Panc1 (cell line): ENCODE measurements at regions not wholly inside any gene's neighbourhood (a gene's known extent, or its start where the extent isn't known, plus 50 kb on each side); places are given as distances from the start of the nearest gene placed in this dataset.

Experiments used
- ATAC-seq: fragments of 200-7000 bp; cut with Tn5 transposase; 2 replicates; pipeline ENCODE4 v1.9.1; 2020; ENCODE audit warnings: mild to moderate bottlenecking, moderate library complexity
- BruUV-seq: library from RNA; stranded (reverse); fragments of 400-500 nt; replicated peaks from 2 replicates; lab custom pipeline; 2021; lab: Mats Ljungman, UMichigan
- CTCF ChIA-PET: fragments of 300-600 bp; sonication (Branson Sonifier 250); formaldehyde crosslinking; loops from one replicate; lab custom pipeline; 2022; ENCODE audit warnings: antibody characterized with exemption; lab: Charles Lee
- POLR2A ChIA-PET: fragments of 300-600 bp; sonication (Branson Sonifier 250); formaldehyde crosslinking; loops from one replicate; lab custom pipeline; 2022; ENCODE audit warnings: antibody characterized with exemption; lab: Charles Lee
- DNase-seq: peaks from one replicate; pipeline ENCODE4 v3.0.0-alpha.2; 2010; ENCODE audit warnings: low read depth, low spot score
- H3K27ac ChIP-seq: 2 replicates; pipeline ENCODE4 v1.5.1; 2011; ENCODE audit warnings: mild to moderate bottlenecking, low read length, inconsistent platforms
- H3K27me3 ChIP-seq: fragments of 200-500 bp; sonication (Bioruptor generic); 2 replicates; pipeline ENCODE4 v1.6.0; 2014; ENCODE audit warnings: low read length, inconsistent platforms; ENCODE audit not compliant: control insufficient read depth, insufficient read depth
- H3K36me3 ChIP-seq: fragments of 200-500 bp; sonication (Bioruptor generic); 2 replicates; pipeline ENCODE4 v1.5.1; 2014; ENCODE audit warnings: inconsistent platforms, mild to moderate bottlenecking, low read length, moderate library complexity; ENCODE audit not compliant: control insufficient read depth, insufficient read depth
- H3K4me1 ChIP-seq: 2 replicates; pipeline ENCODE4 v1.5.1; 2011; ENCODE audit warnings: inconsistent platforms, mild to moderate bottlenecking, low read length, moderate library complexity; ENCODE audit not compliant: control insufficient read depth, insufficient read depth
- H3K4me3 ChIP-seq, 2 experiments: 2 replicates each; pipeline ENCODE4 v1.5.1; 2011 to 2012; ENCODE audit warnings: low read depth in 2 of 2, low read length in 2 of 2, mild to moderate bottlenecking in 2 of 2, inconsistent platforms in 1 of 2, moderate library complexity in 1 of 2
- H3K9me3 ChIP-seq: fragments of 200-500 bp; sonication (Bioruptor generic); 2 replicates; pipeline ENCODE4 v1.5.1; 2014; ENCODE audit warnings: low read depth, mild to moderate bottlenecking, inconsistent platforms, low read length, moderate library complexity; ENCODE audit not compliant: control insufficient read depth, insufficient read depth
- POLR2AphosphoS5 ChIP-seq: IDR thresholded peaks from 2 replicates; pipeline ENCODE4 v1.6.1; 2012; ENCODE audit warnings: mild to moderate bottlenecking, low read depth, low read length, moderate library complexity
- SIN3A ChIP-seq: IDR thresholded peaks from 2 replicates; pipeline ENCODE4 v1.6.1; 2012; ENCODE audit warnings: low read depth, mild to moderate bottlenecking, low read length, moderate library complexity, borderline replicate concordance; ENCODE audit not compliant: insufficient read depth
- TCF7L2 ChIP-seq: IDR thresholded peaks from 2 replicates; pipeline ENCODE4 v1.6.1; 2011; ENCODE audit warnings: mild to moderate bottlenecking, low read depth, low read length, inconsistent platforms
- in situ Hi-C: cut with HindIII; loops from 2 replicates; pipeline ENCODE4 v1.10.0; 2016; ENCODE audit warnings: low sequenced_read_pairs, low pct_unique_long_range_greater_than_20kb
- intact Hi-C: fragments of 100-400 bp; cut with micrococcal nuclease; formaldehyde crosslinking; loops from one replicate; pipeline ENCODE4 v1.10.0; 2022; ENCODE audit not compliant: unreplicated experiment
- TF ChIP-seq, protein P1 (sequence below): fragments of 450-650 bp; IDR thresholded peaks from 2 replicates; pipeline ENCODE4 v1.5.1; 2017; ENCODE audit warnings: mild to moderate bottlenecking
- TF ChIP-seq, protein P2 (sequence below), 2 experiments: IDR thresholded peaks; 2 replicates each; pipeline ENCODE4 v1.6.1; 2011 to 2012; ENCODE audit warnings: low read depth in 2 of 2, control low read depth in 1 of 2, low read length in 1 of 2, mild to moderate bottlenecking in 1 of 2, moderate library complexity in 1 of 2; ENCODE audit not compliant: insufficient read depth in 1 of 2

- no peaks in the 10 kb centered on the region for H3K27me3 ChIP-seq
- DNase-seq, result no peak
- in situ Hi-C loops (no loop called here), intact Hi-C loops (no loop called here)
- no peak overlapping the region for H3K4me3 ChIP-seq
- BruUV-seq, result no TSS peak
- H3K27ac ChIP-seq, result no peak overlapping the region
- H3K9me3 ChIP-seq, result no peaks in the 10 kb centered on the region
- no peaks in the 10 kb centered on the region for H3K36me3 ChIP-seq
- no peaks in the 10 kb centered on the region for H3K4me1 ChIP-seq
- ChIA-PET POLR2A (no interaction called here), CTCF (no interaction called here)
- no peak for TF ChIP-seq TCF7L2
- no peak for TF ChIP-seq POLR2AphosphoS5
- no peak for TF ChIP-seq SIN3A
- TF ChIP-seq, protein P1, sequence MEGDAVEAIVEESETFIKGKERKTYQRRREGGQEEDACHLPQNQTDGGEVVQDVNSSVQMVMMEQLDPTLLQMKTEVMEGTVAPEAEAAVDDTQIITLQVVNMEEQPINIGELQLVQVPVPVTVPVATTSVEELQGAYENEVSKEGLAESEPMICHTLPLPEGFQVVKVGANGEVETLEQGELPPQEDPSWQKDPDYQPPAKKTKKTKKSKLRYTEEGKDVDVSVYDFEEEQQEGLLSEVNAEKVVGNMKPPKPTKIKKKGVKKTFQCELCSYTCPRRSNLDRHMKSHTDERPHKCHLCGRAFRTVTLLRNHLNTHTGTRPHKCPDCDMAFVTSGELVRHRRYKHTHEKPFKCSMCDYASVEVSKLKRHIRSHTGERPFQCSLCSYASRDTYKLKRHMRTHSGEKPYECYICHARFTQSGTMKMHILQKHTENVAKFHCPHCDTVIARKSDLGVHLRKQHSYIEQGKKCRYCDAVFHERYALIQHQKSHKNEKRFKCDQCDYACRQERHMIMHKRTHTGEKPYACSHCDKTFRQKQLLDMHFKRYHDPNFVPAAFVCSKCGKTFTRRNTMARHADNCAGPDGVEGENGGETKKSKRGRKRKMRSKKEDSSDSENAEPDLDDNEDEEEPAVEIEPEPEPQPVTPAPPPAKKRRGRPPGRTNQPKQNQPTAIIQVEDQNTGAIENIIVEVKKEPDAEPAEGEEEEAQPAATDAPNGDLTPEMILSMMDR, result no peak
- ATAC-seq, result no peak
These were observed 280.3 kb downstream of the FAM72C start for GRCh38 chr1:143691400-143691891.

GRCh38 chr1:143689781-143690180, 282.0 kb downstream of the FAM72C start:
- DNase-seq (no peak), ATAC-seq (no peak)
- H3K4me1 ChIP-seq, result no peaks in the 10 kb centered on the region
- no peak overlapping the region for H3K27ac ChIP-seq
- intact Hi-C loops, result no loop called here
- ChIA-PET CTCF (no interaction called here), POLR2A (no interaction called here)
- H3K36me3 ChIP-seq, result no peaks in the 10 kb centered on the region
- TF ChIP-seq POLR2AphosphoS5, result no peak
- TF ChIP-seq, protein P1, result no peak
- TF ChIP-seq, protein P2, sequence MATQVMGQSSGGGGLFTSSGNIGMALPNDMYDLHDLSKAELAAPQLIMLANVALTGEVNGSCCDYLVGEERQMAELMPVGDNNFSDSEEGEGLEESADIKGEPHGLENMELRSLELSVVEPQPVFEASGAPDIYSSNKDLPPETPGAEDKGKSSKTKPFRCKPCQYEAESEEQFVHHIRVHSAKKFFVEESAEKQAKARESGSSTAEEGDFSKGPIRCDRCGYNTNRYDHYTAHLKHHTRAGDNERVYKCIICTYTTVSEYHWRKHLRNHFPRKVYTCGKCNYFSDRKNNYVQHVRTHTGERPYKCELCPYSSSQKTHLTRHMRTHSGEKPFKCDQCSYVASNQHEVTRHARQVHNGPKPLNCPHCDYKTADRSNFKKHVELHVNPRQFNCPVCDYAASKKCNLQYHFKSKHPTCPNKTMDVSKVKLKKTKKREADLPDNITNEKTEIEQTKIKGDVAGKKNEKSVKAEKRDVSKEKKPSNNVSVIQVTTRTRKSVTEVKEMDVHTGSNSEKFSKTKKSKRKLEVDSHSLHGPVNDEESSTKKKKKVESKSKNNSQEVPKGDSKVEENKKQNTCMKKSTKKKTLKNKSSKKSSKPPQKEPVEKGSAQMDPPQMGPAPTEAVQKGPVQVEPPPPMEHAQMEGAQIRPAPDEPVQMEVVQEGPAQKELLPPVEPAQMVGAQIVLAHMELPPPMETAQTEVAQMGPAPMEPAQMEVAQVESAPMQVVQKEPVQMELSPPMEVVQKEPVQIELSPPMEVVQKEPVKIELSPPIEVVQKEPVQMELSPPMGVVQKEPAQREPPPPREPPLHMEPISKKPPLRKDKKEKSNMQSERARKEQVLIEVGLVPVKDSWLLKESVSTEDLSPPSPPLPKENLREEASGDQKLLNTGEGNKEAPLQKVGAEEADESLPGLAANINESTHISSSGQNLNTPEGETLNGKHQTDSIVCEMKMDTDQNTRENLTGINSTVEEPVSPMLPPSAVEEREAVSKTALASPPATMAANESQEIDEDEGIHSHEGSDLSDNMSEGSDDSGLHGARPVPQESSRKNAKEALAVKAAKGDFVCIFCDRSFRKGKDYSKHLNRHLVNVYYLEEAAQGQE (IDR thresholded peaks at IDR 0.05; ENCODE audit: insufficient read depth in 1 of 2, low read depth in 2 of 2, low read length in 1 of 2), result no peak
- no TSS peak for BruUV-seq
- no peak overlapping the region for H3K4me3 ChIP-seq
- in situ Hi-C loops, result no loop called here
- no peaks in the 10 kb centered on the region for H3K9me3 ChIP-seq
- no peaks in the 10 kb centered on the region for H3K27me3 ChIP-seq
